Muscle layer of duodenum (tissue), 2 donors: ENCODE measurements at regions not wholly inside any gene's neighbourhood (a gene's known extent, or its start where the extent isn't known, plus 50 kb on each side); places are given as distances from the start of the nearest gene placed in this dataset.

Source experiments
- H3K27ac ChIP-seq: one replicate; pipeline ENCODE4 v1.7.0; 2013; ENCODE audit warnings: mild to moderate bottlenecking, low read length
- H3K27me3 ChIP-seq: one replicate; pipeline ENCODE4 v1.7.0; 2013; ENCODE audit warnings: low read depth, mild to moderate bottlenecking, control low read depth, low read length
- H3K36me3 ChIP-seq, 2 donors: one replicate each; pipeline ENCODE4 v1.7.0; 2013; ENCODE audit warnings: low read length in 2 of 2, control low read depth in 1 of 2, mild to moderate bottlenecking in 1 of 2; ENCODE audit not compliant: insufficient read depth in 2 of 2, control insufficient read depth in 1 of 2
- H3K4me1 ChIP-seq, 2 donors: one replicate each; pipeline ENCODE4 v1.7.0; 2013; ENCODE audit warnings: low read length in 2 of 2, mild to moderate bottlenecking in 2 of 2, control low read depth in 1 of 2, moderate library complexity in 1 of 2; ENCODE audit not compliant: insufficient read depth in 2 of 2, control insufficient read depth in 1 of 2
- H3K4me3 ChIP-seq, 2 donors: one replicate each; pipeline ENCODE4 v1.7.0; 2013; ENCODE audit warnings: low read length in 2 of 2, low read depth in 1 of 2, mild to moderate bottlenecking in 1 of 2
- H3K9me3 ChIP-seq, 2 donors: one replicate each; pipeline ENCODE4 v1.7.0; 2013; ENCODE audit warnings: low read length in 2 of 2, control low read depth in 1 of 2, mild to moderate bottlenecking in 1 of 2; ENCODE audit not compliant: control insufficient read depth in 1 of 2
- donor health status: healthy.

DNA sequence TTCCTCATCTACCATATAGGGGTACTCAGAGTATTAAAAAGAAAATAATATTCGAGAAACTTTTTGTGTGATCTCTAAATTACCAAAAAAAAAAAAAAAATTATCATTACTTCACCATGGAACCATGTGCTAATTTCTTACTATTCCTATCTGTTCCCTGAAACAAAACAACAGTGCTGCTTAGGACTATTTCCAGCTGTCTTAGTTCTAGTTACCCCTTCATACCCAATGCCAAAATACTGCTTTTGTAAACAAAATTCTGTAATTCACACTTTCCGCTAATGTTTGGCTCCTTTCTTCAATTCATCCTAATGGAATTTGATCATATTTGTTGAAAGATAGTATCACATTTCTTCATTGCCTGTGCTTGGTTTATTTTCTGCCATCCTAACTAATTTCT, 470.2 kb downstream of the BTG1 start:
- no peak overlapping the region for H3K27ac ChIP-seq
- H3K27me3 ChIP-seq: no peaks in the 10 kb centered on the region
- no peaks in the 10 kb centered on the region for H3K4me1 ChIP-seq
- H3K9me3 ChIP-seq: no peaks in the 10 kb centered on the region
- no peaks in the 10 kb centered on the region for H3K36me3 ChIP-seq
- H3K4me3 ChIP-seq: no peak overlapping the region

DNA sequence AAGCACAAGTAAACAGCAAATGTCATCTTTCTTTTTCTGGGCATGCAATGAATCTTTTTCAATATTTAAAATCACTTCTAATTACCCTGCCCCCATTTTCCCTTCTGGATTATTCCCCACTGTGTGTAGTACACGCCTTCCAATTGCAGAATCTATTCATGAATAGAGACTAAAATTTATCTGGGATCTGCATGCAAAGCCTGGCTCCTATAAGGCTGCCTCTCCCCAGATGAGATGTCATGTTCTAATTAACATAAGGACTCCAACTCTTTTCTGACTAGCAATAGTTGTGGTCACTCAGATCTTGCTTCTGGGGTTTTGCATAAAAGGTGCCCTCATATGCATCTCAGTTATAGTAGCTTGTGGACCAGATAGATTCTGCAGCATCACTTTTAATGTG, 473.5 kb downstream of the BTG1 start:
- Histone ChIP-seq H3K27me3 (no peaks in the 10 kb centered on the region), H3K36me3 (no peaks in the 10 kb centered on the region), H3K4me3 (no peak overlapping the region), H3K9me3 (no peaks in the 10 kb centered on the region), H3K4me1 (no peaks in the 10 kb centered on the region), H3K27ac (no peak overlapping the region)

DNA sequence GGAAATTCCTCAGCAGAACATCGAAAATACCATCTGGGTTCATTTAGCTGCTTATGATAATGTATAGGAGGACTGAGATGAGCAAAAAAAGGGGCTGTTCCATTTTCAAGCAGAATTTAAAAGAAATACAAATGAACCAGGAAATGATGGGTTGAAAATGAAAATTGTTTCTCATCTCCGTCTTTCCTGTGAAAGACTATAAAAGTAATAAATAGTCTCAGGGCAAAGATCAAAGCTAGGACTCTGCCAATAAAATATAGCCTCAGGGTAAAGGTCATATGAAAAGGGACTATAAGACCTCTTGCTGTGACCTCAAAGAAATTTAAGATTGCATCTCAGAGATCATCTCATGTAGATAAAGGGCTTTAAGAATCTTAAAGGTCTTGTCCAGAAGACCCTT, 478.0 kb downstream of the BTG1 start:
- no peak overlapping the region for H3K27ac ChIP-seq
- no peaks in the 10 kb centered on the region for H3K4me1 ChIP-seq
- no peak overlapping the region for H3K4me3 ChIP-seq
- no peaks in the 10 kb centered on the region for H3K9me3 ChIP-seq
- no peaks in the 10 kb centered on the region for H3K36me3 ChIP-seq
- H3K27me3 ChIP-seq: no peaks in the 10 kb centered on the region

- H3K9me3 ChIP-seq: no peaks in the 10 kb centered on the region
- H3K4me1 ChIP-seq: no peaks in the 10 kb centered on the region
- H3K36me3 ChIP-seq: no peaks in the 10 kb centered on the region
- H3K27me3 ChIP-seq: no peaks in the 10 kb centered on the region
- H3K27ac ChIP-seq: no peak overlapping the region
- H3K4me3 ChIP-seq: no peak overlapping the region
Observed at GRCh38 chr12:91663744-91664143, 481.1 kb upstream of the DCN start.

GRCh38 chr12:91663310-91663709, 480.7 kb upstream of the DCN start:
- Histone ChIP-seq H3K36me3 (no peaks in the 10 kb centered on the region), H3K9me3 (no peaks in the 10 kb centered on the region), H3K27me3 (no peaks in the 10 kb centered on the region), H3K4me3 (no peak overlapping the region), H3K4me1 (no peaks in the 10 kb centered on the region), H3K27ac (no peak overlapping the region)

DNA sequence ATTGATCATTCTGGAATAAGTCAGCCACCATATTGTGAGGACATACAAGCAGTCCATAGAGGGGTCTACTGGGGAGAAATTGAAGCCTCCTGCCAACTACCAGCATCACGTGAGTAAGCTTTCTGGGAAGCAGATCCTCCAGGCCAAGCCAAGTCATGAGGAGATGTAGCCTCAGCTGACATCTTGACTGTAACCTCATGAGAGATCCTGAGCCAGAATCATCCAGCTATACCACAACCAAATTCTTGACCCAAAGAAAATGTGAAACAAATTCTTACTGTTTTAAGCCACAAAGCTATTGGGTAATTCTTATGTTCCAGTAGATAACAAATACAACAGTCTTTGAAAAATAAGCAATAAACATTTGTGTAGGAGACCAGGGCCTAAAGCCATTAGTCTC, 479.4 kb upstream of the DCN start:
- H3K9me3 ChIP-seq: no peaks in the 10 kb centered on the region
- no peaks in the 10 kb centered on the region for H3K4me1 ChIP-seq
- no peak overlapping the region for H3K27ac ChIP-seq
- no peaks in the 10 kb centered on the region for H3K36me3 ChIP-seq
- H3K4me3 ChIP-seq: no peak overlapping the region
- no peaks in the 10 kb centered on the region for H3K27me3 ChIP-seq

DNA sequence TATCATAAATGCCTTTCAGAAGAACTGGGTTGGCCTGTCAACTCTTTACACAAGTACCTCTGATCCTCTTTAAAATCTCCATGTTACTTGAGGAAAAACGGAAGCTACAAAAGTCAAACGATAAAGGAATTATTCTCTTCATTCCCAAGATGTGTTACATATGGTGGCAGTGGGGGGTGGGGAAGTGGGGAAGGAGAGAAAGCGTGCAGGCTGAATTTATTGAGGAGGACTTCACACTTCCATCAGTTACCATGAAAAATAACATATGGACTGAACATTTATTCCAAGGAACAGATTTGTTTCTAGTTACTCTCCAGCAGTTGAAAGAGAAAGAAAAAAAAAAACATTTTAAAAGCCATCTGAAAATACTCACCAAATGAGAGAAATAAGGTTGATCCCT, 474.4 kb upstream of the DCN start:
- no peak overlapping the region for H3K27ac ChIP-seq
- H3K4me3 ChIP-seq: no peak overlapping the region
- no peaks in the 10 kb centered on the region for H3K36me3 ChIP-seq
- no peaks in the 10 kb centered on the region for H3K27me3 ChIP-seq
- no peaks in the 10 kb centered on the region for H3K4me1 ChIP-seq
- H3K9me3 ChIP-seq: no peaks in the 10 kb centered on the region

DNA sequence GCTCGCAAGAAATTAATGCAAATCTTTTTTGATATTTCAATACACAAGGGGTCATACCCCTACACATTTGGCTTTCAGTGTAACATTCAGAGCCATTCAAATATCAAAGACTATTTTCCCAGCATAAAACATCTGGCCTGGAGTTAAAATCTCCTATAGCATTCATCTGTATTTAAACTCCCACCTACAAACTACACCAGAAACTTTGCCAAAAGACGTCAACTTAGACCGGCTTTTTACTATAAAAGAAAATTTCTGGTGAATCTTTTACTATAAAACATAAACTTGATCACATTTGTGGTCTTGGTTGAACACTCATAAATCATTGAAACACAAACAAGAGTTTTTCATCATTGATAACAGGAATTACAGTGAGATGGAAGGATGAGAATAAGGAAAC, 473.3 kb upstream of the DCN start:
- H3K4me1 ChIP-seq: no peaks in the 10 kb centered on the region
- H3K4me3 ChIP-seq: no peak overlapping the region
- no peaks in the 10 kb centered on the region for H3K36me3 ChIP-seq
- H3K27ac ChIP-seq: no peak overlapping the region
- no peaks in the 10 kb centered on the region for H3K9me3 ChIP-seq
- H3K27me3 ChIP-seq: no peaks in the 10 kb centered on the region

- Histone ChIP-seq H3K4me1 (no peaks in the 10 kb centered on the region), H3K27ac (no peak overlapping the region), H3K27me3 (no peaks in the 10 kb centered on the region), H3K9me3 (no peaks in the 10 kb centered on the region), H3K4me3 (no peak overlapping the region), H3K36me3 (no peaks in the 10 kb centered on the region)
Observed at GRCh38 chr12:91654087-91654486, 471.5 kb upstream of the DCN start.

GRCh38 chr12:91651728-91652127, 469.1 kb upstream of the DCN start:
- H3K4me3 ChIP-seq: no peak overlapping the region
- no peaks in the 10 kb centered on the region for H3K4me1 ChIP-seq
- H3K36me3 ChIP-seq: no peaks in the 10 kb centered on the region
- H3K27me3 ChIP-seq: no peaks in the 10 kb centered on the region
- H3K27ac ChIP-seq: no peak overlapping the region
- H3K9me3 ChIP-seq: no peaks in the 10 kb centered on the region

DNA sequence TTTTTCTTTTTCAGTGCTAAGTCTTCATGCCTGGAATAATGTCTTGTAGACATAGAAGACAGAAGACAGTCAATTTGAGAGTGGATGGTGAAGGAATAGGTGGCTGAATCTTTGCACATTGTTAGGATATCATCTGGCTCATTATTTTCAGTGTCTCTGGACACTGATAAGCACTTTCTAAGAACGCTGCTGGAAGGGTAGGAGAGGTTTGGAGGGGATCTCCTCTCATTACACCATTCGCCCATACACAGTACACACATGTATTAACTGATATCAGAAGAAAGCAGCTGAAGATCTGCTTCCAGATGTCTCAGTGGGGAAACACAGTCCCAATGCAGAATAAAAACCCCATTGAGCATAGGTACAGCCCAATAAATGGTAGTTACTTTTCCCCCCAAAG, 461.1 kb upstream of the DCN start:
- Histone ChIP-seq H3K27ac (no peak overlapping the region), H3K9me3 (no peaks in the 10 kb centered on the region), H3K4me1 (no peaks in the 10 kb centered on the region), H3K36me3 (no peaks in the 10 kb centered on the region), H3K4me3 (no peak overlapping the region), H3K27me3 (no peaks in the 10 kb centered on the region)

DNA sequence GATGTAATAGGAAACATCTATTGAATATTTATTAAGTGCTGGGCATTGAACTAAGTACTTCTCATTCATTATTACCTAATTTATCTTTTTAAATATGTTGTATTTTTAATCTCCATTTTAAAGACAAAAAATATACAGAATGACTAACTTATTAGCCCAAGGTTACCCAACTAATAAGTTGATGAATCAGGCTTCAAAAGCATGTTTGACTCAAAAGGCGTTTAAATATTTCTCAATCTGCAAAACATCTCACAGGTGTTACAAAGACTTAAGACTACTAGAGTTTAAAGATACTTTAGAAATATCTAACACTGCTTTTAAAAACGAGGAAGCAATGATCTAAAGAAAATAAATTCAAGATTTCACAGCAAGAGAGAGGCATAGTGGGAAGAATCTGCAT, 457.4 kb upstream of the DCN start:
- Histone ChIP-seq H3K27ac (no peak overlapping the region), H3K4me3 (no peak overlapping the region), H3K36me3 (no peaks in the 10 kb centered on the region), H3K27me3 (no peaks in the 10 kb centered on the region), H3K4me1 (no peaks in the 10 kb centered on the region), H3K9me3 (no peaks in the 10 kb centered on the region)
